Kidney epithelial cell (primary cell): ENCODE measurements at regions not wholly inside any gene's neighbourhood (a gene's known extent, or its start where the extent isn't known, plus 50 kb on each side); places are given as distances from the start of the nearest gene placed in this dataset.

ENCODE experiments used
- DNase-seq: peaks from one replicate; pipeline ENCODE4 v3.0.0-alpha.2; 2010; ENCODE audit warnings: low read depth
- H3K27me3 ChIP-seq: 2 replicates; pipeline ENCODE4 v1.6.0; 2011; ENCODE audit warnings: low read length; ENCODE audit not compliant: control insufficient read depth, insufficient read depth
- H3K36me3 ChIP-seq: 2 replicates; pipeline ENCODE4 v1.5.1; 2011; ENCODE audit warnings: low read length; ENCODE audit not compliant: control insufficient read depth, insufficient read depth
- H3K4me3 ChIP-seq: 2 replicates; pipeline ENCODE4 v1.5.1; 2011; ENCODE audit warnings: low read depth, mild to moderate bottlenecking, control low read depth, low read length
- TF ChIP-seq, protein P1 (sequence below): IDR thresholded peaks from 2 replicates; pipeline ENCODE4 v1.5.1; 2011; ENCODE audit warnings: mild to moderate bottlenecking, moderate library complexity, low read length, control low read depth, inconsistent platforms; ENCODE audit not compliant: insufficient read depth, poor library complexity, severe bottlenecking

DNA sequence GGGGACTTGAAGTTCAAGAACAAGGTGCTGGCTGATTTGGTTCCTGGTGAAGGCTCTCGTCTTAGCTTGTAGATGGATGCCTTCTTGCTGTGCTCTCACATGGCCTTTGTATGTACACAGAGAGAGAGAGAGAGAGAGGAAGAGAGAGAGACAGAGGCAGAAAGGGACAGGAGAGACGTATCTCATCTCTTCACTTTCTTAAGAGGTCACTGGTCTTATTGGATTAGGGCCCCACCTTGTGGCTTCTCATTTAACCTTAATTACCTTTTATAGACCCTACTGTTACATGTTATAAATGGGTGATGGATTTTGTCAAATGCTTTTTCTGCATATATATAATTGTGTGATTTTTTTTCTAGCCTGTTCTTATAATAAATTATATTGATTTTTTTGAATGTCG, 1444.2 kb downstream of the ADGRL3 start:
- TF ChIP-seq, protein P1, sequence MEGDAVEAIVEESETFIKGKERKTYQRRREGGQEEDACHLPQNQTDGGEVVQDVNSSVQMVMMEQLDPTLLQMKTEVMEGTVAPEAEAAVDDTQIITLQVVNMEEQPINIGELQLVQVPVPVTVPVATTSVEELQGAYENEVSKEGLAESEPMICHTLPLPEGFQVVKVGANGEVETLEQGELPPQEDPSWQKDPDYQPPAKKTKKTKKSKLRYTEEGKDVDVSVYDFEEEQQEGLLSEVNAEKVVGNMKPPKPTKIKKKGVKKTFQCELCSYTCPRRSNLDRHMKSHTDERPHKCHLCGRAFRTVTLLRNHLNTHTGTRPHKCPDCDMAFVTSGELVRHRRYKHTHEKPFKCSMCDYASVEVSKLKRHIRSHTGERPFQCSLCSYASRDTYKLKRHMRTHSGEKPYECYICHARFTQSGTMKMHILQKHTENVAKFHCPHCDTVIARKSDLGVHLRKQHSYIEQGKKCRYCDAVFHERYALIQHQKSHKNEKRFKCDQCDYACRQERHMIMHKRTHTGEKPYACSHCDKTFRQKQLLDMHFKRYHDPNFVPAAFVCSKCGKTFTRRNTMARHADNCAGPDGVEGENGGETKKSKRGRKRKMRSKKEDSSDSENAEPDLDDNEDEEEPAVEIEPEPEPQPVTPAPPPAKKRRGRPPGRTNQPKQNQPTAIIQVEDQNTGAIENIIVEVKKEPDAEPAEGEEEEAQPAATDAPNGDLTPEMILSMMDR = peak; percentile 34
- DNase-seq = no peak
- Histone ChIP-seq H3K36me3 (no peaks in the 10 kb centered on the region), H3K4me3 (no peak overlapping the region), H3K27me3 (no peaks in the 10 kb centered on the region)

DNA sequence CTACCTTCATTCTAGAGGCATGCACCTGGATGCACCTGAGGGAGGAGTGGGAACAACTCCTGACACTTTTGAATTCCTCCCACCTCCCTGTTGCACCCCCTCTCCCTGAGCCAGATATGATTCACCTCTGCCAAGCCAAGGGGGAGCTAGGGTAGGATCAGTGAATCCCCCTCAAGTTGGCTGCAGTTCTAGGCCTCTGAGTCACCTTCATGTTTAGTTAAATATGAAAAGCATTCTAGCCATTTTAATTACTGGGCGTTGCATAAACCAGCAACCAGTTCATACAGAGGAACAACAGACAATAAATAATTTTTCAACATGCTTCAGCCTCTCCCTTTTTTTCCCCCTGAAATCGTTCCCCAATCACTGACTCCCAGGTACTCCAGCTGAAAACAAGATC, 1440.2 kb downstream of the ADGRL3 start:
- H3K36me3 ChIP-seq = no peaks in the 10 kb centered on the region
- no peaks in the 10 kb centered on the region for H3K27me3 ChIP-seq
- TF ChIP-seq, protein P1 = no peak
- H3K4me3 ChIP-seq = no peak overlapping the region
- no peak for DNase-seq

DNA sequence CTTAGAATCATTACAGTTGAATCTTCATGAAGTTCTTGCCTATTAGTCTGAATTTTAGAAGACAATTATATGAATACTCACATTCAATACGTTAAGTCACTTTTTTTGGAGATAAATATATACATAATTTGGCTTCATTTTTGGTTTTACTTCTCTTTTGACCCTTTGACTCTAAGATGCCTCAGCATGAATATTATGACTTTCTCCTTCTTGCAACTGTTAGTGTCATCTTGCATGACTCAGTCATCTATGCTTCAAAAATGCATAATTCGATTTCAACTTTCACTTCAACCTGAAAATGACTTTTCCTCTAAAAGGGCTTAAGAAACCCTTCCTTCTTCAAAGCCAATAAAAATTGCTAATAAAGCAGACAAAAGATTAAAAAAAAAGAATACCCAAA, 1427.5 kb downstream of the ADGRL3 start:
- H3K4me3 ChIP-seq = no peak overlapping the region
- no peaks in the 10 kb centered on the region for H3K36me3 ChIP-seq
- DNase-seq = no peak
- no peaks in the 10 kb centered on the region for H3K27me3 ChIP-seq
- TF ChIP-seq, protein P1 = no peak

DNA sequence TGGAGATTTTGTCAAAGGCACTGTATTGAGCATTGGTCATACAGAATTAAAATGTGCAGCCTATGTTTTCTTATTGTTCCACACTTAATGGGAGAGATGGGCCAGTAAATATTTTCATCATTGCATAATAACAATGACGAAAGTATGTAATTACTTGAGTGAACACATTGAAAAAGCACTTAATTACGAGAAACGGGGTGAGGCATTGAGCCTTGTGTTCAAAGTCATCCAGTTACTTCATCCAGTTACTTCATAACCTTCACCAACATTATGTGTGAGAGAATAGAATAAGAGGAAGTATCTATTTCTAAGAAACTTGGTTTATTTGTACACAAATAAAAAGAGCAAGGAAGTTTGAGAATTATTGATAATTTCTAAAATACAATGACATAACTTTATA, 1427.0 kb downstream of the ADGRL3 start:
- DNase-seq = no peak
- H3K4me3 ChIP-seq = no peak overlapping the region
- TF ChIP-seq, protein P1 = no peak

DNA sequence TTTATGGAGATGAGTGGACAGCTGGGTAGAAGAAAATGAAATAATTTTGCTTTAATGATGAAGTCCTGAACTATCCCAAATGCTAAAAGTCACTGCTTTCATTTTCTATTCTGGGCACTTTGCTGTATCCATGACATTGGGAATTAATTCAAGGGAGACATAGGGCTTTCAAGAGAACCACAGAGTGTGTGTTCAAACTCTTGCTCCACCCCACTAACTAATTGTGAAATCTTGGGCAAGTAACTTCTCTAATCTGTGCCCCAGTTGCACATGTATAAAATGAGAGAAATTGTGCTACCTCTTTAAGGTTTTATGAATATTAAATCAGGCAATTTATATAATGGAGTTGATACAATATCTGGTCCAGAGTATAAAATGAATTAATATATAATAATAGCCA, 1422.0 kb downstream of the ADGRL3 start:
- Histone ChIP-seq H3K4me3 (no peak overlapping the region), H3K27me3 (no peaks in the 10 kb centered on the region), H3K36me3 (no peaks in the 10 kb centered on the region)
- TF ChIP-seq, protein P1 = no peak
- no peak for DNase-seq

More for the DNA sequence above, 1427.0 kb downstream of the ADGRL3 start:
- H3K27me3 ChIP-seq = no peaks in the 10 kb centered on the region
- no peaks in the 10 kb centered on the region for H3K36me3 ChIP-seq

DNA sequence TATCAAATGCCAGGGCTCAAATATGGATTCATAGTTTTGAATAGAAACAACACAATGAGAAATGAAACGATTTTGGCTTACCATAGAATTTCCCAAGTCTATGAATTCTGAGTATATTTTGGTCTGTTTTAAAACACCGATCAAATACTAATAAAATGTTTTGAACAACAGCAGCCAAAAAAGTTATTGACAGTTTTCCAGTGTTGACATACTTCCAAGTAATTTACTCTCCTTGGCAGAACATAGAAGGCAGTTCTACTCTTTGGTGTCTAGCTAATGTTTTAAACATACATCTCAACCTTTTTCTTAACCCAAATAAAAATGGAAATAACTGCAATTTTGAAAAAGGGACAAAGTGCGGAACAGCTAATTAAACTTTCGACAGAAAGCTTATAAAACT, 1419.8 kb downstream of the ADGRL3 start:
- Histone ChIP-seq H3K27me3 (no peaks in the 10 kb centered on the region), H3K36me3 (no peaks in the 10 kb centered on the region), H3K4me3 (no peak overlapping the region)
- TF ChIP-seq, protein P1 = no peak
- DNase-seq = no peak
